Activated T-helper 1 cell treated with anti-CD3 and anti-CD28 coated beads, Interleukin-12 subunit alpha, Interleukin-12 subunit beta, Interleukin-2, Interleukin-4 antibody, amounts not matched to agents 30 ng/mL and 10 ng/mL and 1 ng/mL, durations not matched to agents 14 hours and 24 hours and 36 hours (primary cell): ENCODE measurements at regions not wholly inside any gene's neighbourhood (a gene's known extent, or its start where the extent isn't known, plus 50 kb on each side); places are given as distances from the start of the nearest gene placed in this dataset.

Source experiments
- DNase-seq: peaks from one replicate; pipeline ENCODE4 v3.0.0; 2021; ENCODE audit warnings: low spot score
- H3K27ac Mint-ChIP-seq: one replicate; pipeline ENCODE4 v1.8.0; 2021; ENCODE audit warnings: mild to moderate bottlenecking, mixed read lengths
- H3K27me3 Mint-ChIP-seq: one replicate; pipeline ENCODE4 v1.8.0; 2022; ENCODE audit warnings: mild to moderate bottlenecking, moderate library complexity, mixed read lengths; ENCODE audit not compliant: insufficient read depth
- H3K36me3 Mint-ChIP-seq: one replicate; pipeline ENCODE4 v1.8.0; 2021; ENCODE audit warnings: low read depth, mixed read lengths
- H3K4me1 Mint-ChIP-seq: one replicate; pipeline ENCODE4 v1.8.0; 2021; ENCODE audit warnings: low read depth, mixed read lengths
- H3K4me3 Mint-ChIP-seq: one replicate; pipeline ENCODE4 v1.8.0; 2021; ENCODE audit warnings: mild to moderate bottlenecking, moderate library complexity, mixed read lengths
- H3K9me3 Mint-ChIP-seq: one replicate; pipeline ENCODE4 v1.8.0; 2021; ENCODE audit warnings: mixed read lengths
- intact Hi-C: fragments of 100-400 bp; cut with micrococcal nuclease; formaldehyde crosslinking; loops from one replicate; pipeline ENCODE4 v1.15.1; 2024

DNA sequence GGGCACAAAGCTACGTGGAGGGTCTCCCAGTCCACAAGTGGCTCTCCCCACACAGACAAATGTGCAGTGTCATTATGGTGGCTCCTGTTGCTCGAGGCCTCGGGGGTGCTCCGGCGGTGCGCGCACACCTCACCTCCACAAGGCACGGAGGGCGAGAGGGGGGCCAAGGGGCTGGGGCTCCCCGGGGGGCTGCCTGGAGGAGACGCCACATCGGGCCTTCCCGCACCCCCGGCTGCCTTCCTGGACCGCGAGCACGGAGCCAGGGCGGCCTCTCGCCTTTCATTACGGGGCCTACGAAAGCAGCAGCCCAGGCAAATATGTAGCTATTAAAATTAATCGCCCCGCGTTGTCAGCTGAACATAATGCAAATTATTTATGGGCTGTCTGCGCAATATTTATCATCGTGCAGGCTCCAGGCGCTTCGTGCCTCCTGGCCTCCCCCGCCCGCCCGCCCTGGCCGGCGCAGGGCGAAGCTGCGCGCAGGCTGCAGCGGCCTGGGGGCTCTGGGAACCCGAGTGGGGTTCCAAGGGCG lies 70.8 kb upstream of the BCOR start:
- no peak overlapping the region for H3K27ac Mint-ChIP-seq
- H3K36me3 Mint-ChIP-seq = no peaks in the 10 kb centered on the region
- H3K9me3 Mint-ChIP-seq = no peaks in the 10 kb centered on the region
- no peaks in the 10 kb centered on the region for H3K27me3 Mint-ChIP-seq
- H3K4me1 Mint-ChIP-seq = peaks cover 53% of the 10 kb centered on the region
- intact Hi-C loops = loop anchor here (1.0 to 2.0 kb wide), 5 partner anchors 15 to 837 kb away; no protein-coding TSS in a partner anchor
- H3K4me3 Mint-ChIP-seq = no peak overlapping the region
- DNase-seq = no peak

DNA sequence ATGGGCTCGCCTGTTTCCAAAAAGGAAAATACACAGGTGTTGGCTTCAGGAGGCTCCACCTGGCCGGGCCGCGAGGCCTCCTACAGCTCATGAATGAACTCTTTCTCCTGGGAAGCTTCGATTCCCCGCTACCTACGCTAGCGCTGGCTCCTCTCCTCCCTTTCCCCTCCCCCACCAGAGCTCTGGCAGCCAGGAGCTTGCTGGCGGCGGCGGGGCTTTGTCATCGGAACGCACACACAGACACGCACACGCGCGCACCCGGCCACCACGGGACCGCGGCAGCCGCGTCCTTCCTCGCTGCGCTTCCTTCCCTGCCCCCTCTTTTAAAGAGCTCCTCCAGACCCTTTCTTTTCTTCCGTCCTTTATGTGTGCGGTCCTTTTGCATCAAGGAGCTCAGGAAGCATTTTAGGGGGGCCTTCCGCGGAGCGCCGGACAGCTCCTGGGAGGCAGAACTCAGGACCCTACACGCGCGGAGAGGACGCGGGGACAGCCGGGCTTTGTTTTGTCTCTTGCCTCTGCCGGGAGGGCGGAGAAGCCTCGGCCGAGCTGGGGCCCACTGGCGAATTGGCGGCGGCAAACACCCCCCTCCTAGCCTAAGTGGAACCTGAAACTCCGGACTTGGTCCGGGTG lies 70.2 kb upstream of the BCOR start:
- intact Hi-C loops = loop anchor here (2.0 kb wide), 1 partner anchor 395 kb away; no protein-coding TSS in a partner anchor
- DNase-seq = no peak
- H3K27me3 Mint-ChIP-seq = no peaks in the 10 kb centered on the region
- H3K4me3 Mint-ChIP-seq = peak overlapping the region; percentile 80
- no peaks in the 10 kb centered on the region for H3K36me3 Mint-ChIP-seq
- H3K9me3 Mint-ChIP-seq = no peaks in the 10 kb centered on the region
- H3K4me1 Mint-ChIP-seq = peaks cover 48% of the 10 kb centered on the region
- H3K27ac Mint-ChIP-seq = peak overlapping the region; percentile 72

DNA sequence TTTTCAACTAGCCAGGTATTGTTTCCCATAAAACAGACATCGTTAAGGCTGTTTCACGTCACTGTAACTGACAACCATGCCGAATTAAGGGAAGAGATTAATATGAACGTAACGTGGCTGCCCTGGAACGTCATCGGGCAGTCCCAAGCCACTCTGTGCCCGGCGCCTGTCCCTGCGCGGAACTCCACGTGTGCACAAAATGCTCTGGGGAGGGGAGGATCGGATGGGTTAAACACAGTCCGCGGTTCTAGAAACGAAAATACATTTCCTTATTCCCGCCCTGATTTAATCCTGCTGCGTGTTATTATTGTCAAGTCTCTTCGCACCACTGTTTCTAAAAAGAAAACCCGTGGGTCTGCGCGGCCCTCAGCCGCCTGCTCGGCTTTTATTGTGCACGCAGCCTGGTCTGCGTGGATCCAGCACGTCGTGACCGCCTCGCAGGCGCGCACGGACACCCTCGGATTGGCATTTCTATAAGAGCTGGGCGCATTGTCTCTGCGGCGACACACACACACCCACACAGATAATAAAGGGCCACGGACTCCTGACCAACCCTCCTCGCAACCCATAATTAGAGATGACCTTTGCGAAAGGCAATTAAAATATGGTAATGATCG lies 69.6 kb upstream of the BCOR start:
- no peaks in the 10 kb centered on the region for H3K36me3 Mint-ChIP-seq
- peak overlapping the region; percentile 86 for H3K27ac Mint-ChIP-seq
- H3K27me3 Mint-ChIP-seq = no peaks in the 10 kb centered on the region
- H3K4me3 Mint-ChIP-seq = peak overlapping the region; percentile 80
- intact Hi-C loops = no loop called here
- no peak for DNase-seq
- peaks cover 45% of the 10 kb centered on the region for H3K4me1 Mint-ChIP-seq
- H3K9me3 Mint-ChIP-seq = no peaks in the 10 kb centered on the region

DNA sequence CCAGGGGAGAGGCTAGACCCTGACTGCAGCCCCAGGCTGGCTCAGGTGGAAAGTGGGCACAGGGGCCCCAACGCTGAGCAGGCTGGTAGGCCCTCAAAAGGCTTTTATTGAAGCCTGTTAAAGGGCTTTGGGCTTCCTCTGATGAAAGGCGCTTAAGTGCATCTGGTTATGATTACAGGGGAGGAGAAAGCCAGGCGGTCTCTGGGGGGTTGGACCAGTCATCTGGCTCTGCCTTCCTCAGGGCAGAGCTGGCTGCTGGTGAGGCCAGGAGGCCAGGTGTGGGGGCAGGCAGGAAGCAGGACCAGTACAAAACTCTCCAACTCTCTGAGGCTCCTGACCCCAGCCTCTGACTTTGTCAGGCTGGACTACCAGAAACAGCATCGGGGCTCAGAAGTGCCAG lies 68.8 kb upstream of the BCOR start:
- Mint-ChIP-seq H3K27me3 (no peaks in the 10 kb centered on the region), H3K9me3 (no peaks in the 10 kb centered on the region), H3K27ac (peak overlapping the region; percentile 86), H3K36me3 (no peaks in the 10 kb centered on the region), H3K4me3 (no peak overlapping the region), H3K4me1 (peaks cover 45% of the 10 kb centered on the region)
- no peak for DNase-seq
- intact Hi-C loops = no loop called here

DNA sequence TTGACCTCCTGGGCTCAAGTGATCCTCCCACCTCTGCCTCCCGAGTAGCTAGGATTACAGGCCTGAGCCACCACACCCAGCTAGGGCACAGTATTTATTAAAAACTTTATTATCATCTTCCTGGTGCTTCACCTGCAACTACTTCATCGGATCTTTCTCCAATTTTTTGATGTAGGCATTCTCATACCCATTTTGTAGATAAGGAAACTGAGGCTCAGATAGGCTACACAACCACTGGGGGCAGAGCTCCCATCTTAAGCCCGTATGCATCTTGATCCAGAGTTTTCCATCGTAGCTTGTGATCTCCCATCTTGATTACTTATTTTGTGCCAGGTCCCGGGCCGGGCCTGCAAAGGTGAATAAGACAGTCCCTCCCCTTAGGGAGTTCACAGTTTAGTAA lies 68.1 kb upstream of the BCOR start:
- Mint-ChIP-seq H3K4me1 (peaks cover 39% of the 10 kb centered on the region), H3K27ac (no peak overlapping the region), H3K4me3 (no peak overlapping the region), H3K27me3 (no peaks in the 10 kb centered on the region), H3K36me3 (no peaks in the 10 kb centered on the region), H3K9me3 (no peaks in the 10 kb centered on the region)
- DNase-seq = no peak
- intact Hi-C loops = no loop called here

DNA sequence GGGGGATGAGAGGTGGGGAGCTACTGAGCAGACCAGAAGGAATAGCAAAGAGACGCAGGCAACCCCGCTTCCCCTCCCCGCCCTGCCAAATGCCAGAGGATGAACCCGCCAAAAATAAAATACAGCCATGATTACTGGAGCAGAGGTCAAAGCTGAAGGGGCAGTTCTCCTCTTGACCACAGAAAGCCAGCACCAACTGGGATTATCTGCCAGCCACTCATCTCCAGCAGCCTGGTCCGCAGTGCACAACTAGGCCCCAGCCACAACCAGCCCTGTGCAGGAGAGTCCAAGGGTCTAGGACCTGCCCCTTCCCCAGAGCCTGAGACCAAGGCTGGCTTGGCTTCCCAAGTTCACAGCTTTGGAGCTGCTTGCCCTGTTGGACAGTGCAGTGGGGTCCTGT lies 67.4 kb upstream of the BCOR start:
- Mint-ChIP-seq H3K4me1 (peaks cover 32% of the 10 kb centered on the region), H3K9me3 (no peaks in the 10 kb centered on the region), H3K4me3 (no peak overlapping the region), H3K27ac (no peak overlapping the region), H3K36me3 (no peaks in the 10 kb centered on the region), H3K27me3 (no peaks in the 10 kb centered on the region)
- DNase-seq = no peak
- intact Hi-C loops = no loop called here

DNA sequence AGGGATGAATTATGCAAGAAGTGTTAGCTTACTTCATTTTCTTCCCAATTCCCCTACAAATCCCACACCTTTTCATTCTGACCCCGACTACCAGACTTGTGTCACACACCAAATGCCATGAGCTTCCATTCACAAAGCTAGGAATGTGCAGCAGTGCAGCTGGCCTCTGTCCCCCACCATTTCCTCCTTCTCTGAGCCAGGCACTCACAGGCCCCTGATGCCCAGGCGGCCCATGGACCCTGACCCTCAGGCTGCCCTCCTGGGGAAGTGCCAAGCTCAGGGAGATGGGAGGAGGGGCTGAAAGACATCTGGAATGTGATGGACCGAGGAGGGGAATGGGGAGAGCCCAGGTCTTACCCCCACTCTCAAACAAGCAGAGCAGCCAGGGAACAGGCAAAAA lies 67.0 kb upstream of the BCOR start:
- H3K27me3 Mint-ChIP-seq = no peaks in the 10 kb centered on the region
- H3K36me3 Mint-ChIP-seq = no peaks in the 10 kb centered on the region
- no peak for DNase-seq
- intact Hi-C loops = no loop called here
- no peak overlapping the region for H3K27ac Mint-ChIP-seq
- H3K9me3 Mint-ChIP-seq = no peaks in the 10 kb centered on the region
- H3K4me3 Mint-ChIP-seq = no peak overlapping the region
- peaks cover 28% of the 10 kb centered on the region for H3K4me1 Mint-ChIP-seq

DNA sequence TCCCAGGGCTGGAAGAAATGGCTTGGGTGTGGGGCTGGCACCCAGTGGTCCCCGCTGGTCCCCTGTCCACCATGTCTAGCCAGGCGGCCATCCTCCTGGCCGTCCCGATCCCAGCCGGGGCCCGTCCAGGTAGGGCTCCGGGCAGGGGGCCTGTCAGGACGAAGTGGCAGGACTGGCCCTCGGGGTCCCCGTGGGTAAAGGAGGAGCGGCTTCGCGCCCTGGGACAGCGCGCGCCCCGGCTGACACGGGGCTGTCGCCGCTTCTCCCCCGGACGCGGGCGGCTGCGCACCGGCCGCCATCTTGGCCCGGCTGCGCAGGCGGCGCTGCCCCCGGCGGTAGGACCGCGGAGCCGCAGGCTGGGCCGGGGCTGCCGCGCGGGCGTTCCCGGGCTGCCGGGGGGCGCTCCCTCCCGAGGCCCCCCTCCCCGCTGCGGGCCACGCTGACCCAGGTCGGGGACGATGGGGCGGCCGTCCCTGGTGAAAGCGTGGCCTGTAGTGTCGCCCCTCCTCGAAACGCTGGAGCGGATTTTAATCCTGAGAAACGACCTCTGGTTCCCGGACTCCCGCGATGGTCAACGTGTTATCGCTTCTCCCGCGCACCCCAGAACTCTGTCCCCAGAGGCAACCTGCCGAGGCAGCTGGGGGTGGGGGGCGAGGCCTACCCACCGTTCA lies 60.4 kb upstream of the BCOR start:
- Mint-ChIP-seq H3K27ac (peak overlapping the region; percentile 34), H3K4me3 (peak overlapping the region; percentile 71), H3K27me3 (no peaks in the 10 kb centered on the region), H3K36me3 (no peaks in the 10 kb centered on the region), H3K4me1 (peaks cover 12% of the 10 kb centered on the region), H3K9me3 (no peaks in the 10 kb centered on the region)
- DNase-seq = no peak
- intact Hi-C loops = no loop called here

DNA sequence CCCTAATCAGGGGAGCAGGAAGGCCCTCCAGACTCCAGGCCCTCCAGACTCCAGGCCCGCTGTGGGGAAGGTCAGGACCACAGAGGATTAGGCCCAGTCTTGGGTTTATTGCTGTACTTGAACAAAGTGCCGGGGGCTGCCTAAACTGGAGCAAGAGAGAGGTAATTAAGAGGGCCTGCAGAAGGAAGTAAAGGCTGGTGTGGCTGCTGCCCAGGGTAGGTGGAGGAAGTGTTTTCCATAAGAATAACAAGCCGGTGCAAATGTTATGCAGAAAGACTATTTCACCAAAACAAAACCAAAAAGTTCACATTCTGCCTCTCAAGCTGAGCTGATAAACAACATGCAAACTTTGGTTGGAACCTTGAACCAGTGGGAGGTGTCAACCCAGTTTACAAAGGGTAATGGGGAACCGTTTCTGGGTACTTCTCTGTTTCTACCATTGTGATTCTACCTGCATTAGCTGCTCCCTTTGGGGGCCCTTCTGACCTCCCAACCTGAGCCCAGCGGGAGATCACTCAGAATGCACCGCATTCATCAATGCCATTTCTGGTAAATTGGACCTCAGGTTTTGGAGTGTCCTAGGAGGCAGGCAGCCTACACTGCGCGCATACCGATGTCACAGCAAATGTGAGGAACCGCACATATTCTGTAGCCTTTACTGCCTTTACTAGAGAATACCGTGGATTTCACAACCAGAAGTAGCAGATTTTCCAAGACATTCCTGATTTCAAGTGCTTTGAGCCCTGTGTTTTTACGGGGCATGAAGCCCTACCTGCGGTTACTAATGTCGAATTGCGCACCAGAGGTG lies 59.7 kb upstream of the BCOR start:
- Mint-ChIP-seq H3K9me3 (no peaks in the 10 kb centered on the region), H3K27ac (peak overlapping the region; percentile 77), H3K4me3 (peak overlapping the region; percentile 64), H3K27me3 (no peaks in the 10 kb centered on the region), H3K4me1 (peaks cover 12% of the 10 kb centered on the region), H3K36me3 (no peaks in the 10 kb centered on the region)
- intact Hi-C loops = no loop called here
- no peak for DNase-seq

DNA sequence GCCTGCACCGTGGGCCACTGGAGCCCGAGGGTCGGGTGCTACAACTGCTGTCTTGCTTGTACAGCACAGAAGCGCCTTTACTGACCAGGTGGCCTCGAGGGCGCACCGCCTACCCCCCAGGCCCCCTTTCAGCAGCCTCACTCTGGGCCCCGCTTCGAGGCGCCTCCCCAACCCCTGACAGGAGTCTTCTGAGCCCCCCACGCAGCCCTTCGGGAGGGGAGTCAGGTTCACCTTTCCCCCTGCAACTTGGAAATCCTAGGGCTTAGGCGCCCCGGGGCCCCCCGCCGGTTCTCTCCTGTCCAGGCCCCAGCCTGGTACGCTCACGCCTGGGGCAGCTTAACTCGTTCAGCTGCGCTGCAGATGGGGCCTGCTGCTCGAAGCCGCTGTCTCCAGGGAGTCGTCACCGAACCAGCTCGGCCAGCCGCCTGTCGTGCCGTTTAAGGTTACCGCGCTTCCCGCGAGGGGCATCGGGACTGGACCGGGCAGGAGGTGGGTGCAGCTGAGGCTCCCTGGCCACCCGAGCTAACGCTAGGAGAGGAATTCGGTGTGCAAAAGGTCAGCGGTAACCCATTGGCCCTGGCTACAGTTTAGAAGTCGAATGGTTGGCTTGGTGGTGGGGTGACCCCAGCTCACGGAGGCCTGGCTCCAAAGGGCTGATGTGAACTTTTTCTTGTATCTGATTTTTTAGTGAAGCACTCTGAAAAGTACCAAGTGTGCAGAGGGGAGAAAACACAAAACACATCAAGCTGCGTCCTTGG lies 58.9 kb upstream of the BCOR start:
- intact Hi-C loops = no loop called here
- H3K9me3 Mint-ChIP-seq = no peaks in the 10 kb centered on the region

DNA sequence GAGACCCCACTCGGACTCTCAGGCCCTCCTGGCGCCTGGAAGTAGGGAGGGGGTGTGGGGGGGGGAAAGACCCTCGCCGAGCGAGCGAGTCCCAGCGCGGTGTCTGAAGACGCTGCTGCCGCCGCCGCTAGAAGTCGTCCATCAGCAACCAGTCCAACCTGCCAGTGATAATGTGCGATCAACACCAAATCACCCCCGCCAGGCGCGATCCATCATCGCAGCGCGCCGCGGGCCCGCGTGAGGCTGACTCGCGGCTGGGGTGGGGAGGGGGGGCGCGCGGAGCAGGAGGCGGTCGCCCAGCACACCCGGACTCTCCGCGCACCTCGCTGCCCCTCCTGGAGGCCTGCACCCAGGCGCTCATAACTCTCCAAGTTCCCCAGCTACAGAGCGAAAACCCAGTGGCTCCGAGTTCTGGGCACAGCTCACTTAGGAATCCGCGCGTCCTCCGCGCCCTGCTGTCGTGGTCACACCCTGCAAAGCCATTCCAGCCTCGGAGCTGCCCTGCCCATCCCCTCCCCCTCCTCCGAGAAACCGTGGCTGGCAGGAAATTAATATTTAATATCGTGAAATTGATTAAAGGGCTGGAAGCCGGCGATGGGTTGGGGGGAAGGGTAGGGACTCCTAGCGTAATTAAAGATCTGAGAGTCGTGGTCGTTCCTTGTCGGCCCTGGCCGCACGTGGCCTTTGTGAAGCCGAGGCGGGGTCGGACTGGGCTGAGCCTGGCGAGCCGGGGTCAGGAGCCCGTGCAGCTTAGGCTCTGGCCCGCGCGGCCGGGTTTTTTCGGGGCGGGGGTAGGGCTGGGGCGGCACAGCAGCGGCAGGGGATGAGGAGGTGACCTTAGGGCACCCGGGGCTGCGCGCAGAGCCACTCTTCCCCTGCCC lies 58.1 kb upstream of the BCOR start:
- Mint-ChIP-seq H3K27me3 (no peaks in the 10 kb centered on the region), H3K4me1 (peaks cover 12% of the 10 kb centered on the region), H3K36me3 (no peaks in the 10 kb centered on the region), H3K9me3 (no peaks in the 10 kb centered on the region), H3K4me3 (peak overlapping the region; percentile 84), H3K27ac (no peak overlapping the region)
- DNase-seq = no peak
- intact Hi-C loops = no loop called here

More for the DNA sequence above, 58.9 kb upstream of the BCOR start:
- Mint-ChIP-seq H3K4me1 (peaks cover 12% of the 10 kb centered on the region), H3K27ac (no peak overlapping the region), H3K27me3 (no peaks in the 10 kb centered on the region), H3K36me3 (no peaks in the 10 kb centered on the region), H3K4me3 (peak overlapping the region; percentile 64)
- DNase-seq = no peak
